GM19452 (cell line): ENCODE measurements at regions not wholly inside any gene's neighbourhood (a gene's known extent, or its start where the extent isn't known, plus 50 kb on each side); places are given as distances from the start of the nearest gene placed in this dataset.
A peak's percentile ranks its signal among the peaks of the same experiment; 100 is the strongest.

ENCODE experiments used
- ATAC-seq: cut with Tn5 transposase; IDR thresholded peaks from one replicate; pipeline ENCODE4 v1.9.1; 2021; ENCODE audit not compliant: unreplicated experiment

DNA sequence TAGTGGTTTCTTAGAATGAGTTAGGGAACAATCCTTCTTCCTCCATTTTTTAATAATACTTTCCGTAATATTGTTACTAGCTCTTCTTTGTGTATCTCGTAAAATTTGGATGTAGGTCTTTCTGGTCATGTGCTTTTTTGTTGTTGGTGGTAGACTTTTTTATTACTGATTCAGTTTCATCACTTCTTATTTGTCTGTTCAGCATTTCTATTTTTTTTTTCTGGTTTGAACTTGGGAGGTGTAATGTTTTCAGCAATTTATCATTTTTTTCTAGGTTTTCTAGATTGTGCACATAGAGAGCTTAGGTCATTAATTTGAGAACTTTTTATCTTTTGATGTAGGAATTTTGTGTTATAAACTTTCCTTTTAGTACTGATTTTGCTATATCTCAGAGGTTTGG, 1299.9 kb downstream of the FSCB start:
- no peak for ATAC-seq

DNA sequence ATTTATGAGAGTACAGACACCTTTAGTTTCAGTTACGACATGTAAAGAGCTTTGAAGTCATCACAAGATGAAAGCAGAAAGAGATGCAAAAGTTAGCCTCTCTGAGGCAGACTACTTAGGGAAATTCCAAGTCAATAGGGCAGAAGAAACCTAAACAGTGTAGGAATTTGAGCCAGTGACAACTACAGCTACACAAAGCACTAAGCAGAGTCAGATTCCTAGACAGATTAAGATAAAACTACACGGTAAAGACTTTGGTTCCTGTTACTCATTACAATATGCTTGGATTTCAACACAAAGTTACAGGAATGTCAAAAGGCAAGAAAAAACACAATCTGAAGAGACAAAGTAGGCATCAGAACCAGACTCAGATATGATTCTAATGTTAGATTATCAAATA, 1302.3 kb downstream of the FSCB start:
- ATAC-seq, result no peak

DNA sequence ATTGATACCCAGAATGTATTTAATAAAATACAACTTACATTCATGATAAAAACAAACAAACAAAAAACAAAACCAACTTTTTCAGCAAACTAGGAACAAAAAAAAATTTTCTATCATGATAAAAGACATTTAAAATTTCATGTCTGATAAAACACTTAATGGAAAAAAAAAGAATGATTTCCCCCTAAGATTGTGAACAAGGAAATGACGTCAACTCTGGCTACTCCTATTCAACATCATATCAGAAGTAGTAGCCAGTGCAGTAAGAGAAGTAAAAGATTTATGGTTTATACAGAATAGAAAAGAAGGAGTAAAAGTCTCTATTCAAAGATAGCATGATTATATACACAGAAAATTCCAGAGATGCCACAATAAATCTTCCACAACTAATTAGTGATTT, 1306.6 kb downstream of the FSCB start:
- no peak for ATAC-seq

DNA sequence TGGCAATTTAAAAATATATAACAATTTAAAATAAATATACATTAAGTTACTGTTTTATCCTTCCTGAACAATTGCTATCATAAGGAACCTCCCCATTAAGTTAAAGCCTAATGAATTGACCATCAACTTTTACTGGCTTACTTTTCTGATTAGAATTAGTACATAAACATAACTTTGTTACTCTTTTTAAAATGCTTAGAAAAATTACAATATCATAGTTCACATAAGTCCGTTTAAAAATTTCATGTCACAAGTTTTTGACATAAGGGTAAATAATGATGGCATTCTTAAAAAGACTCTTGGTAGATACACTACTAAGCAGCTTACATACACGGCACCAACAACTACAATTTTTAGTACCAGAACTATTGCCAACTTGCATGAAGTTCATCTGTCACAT, 1308.6 kb downstream of the FSCB start:
- ATAC-seq, result no peak

DNA sequence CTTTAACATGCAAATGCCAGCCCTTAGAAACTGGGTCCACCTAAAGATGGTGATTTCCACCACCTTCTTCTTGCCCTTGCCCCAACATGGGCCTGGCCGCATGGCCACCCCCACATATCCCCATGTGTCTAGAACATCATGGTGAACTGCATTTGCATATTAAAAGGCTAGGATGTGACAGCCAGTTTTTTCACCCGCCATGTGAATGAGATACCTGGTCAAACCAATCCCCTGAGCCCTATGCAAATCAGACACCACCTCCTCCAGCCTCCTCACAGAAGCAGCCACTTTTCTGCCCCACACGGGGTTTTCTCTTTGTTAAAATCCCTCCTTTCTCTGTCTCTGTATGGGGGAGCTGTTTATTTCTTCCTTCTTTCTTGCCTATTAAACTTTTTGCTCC, 1322.5 kb downstream of the FSCB start:
- no peak for ATAC-seq

DNA sequence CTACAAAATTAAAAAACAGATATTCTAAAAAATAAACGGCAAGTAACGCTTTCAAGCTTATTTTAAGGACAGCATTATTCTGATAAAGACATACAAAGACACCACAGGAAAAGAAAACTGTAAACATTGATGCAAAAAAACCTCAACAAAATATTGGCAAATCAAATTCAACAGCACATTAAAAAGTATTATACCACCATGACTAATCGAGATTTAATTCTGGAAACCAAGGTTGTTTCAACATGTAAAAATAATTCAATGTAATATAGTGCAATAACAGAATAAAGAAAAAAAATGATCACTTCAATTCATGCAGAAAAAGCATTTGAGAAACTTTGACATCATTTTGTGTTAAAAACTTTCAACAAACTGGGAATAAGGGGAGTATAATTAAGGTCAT, 1323.2 kb downstream of the FSCB start:
- no peak for ATAC-seq

DNA sequence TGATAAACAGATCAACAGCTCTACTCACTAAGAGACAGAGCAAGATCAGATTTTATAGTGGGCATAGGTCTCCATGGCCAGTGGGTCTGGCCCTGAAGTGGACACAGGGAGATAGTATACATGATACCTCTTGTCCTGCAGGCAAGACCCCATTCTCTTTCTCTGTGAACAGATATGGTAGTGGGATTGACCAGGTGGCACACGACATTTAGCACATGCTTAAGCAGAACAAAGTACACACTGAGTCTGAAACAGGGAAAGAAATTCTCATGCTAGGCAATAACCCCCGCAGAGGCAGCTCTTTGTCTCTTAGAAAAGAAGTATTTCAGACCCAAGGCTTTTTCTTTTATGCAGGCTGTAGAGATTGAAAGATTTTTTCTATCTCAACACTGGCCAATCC, 1331.2 kb downstream of the FSCB start:
- no peak for ATAC-seq

DNA sequence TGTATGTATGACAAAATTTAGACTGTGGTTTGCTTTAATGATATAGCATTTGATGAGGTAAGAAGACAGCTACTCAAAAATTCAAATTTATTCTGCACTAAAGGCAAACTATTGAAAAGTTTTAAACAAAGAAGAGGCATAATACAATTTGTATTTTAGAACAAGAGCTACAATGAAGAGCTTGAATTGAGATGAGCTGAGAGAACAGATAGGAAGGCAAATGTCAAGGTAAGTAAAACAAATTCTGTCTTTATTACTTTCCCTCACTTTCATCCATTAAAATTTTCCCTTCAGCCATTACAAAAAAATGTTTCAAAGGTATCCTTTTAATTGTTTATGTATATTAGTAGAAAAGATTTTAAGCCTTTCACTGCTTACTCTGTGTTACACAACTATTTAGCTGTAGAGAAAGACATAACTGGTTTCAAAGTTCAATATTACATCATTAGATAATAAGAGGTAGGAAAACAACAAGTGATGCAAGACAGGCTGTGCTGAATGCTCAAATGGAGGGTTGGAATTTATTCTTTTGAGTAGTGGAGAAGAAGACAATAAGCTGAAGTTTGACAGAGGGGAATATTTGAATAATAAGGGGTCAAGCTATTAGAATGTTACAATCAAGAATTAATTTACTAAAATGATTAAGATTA, 1334.1 kb downstream of the FSCB start:
- ATAC-seq, result no peak

DNA sequence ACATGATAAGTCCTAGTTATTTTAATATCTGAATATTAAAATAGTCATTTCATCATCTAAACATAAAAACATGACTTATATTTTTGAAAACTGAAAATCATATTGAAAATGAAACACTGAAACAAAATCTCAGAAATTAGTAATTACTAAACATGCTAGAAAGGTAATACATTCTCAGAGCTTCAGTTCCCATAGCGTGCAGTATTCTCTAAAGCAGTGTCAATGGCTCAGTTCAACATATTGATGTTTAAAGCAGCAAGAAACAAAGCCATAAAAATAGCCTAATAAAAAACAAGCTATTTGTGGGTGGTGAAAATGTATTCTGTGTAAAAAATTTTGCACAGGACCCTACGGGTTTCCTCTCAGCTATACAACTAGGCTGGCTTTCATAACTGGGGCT, 1337.4 kb downstream of the FSCB start:
- ATAC-seq, result no peak

DNA sequence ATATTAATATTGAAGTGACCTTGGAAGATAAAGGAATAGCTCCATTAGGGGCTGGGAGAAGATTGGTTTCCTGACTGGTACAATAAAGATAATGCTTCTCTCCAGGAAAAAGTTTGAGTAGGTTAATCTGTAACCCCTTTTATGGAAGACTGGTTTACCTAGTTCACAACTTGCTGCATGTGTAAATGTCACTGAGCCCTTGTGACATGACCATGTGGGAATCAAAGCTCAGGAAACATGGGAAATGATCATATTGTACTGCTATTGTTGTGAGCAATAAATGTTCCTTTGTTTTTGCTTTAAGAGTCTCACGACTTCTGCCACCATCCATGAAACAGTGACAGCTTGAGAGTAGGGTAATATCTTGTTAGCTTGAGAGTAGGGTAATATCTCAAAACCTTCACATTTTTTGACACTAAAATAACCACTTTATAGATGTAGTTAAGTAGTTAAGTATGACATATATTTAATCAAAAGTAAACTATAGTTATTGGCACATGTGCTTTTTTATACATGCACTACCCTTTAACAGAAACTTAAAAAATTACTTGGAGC, 1338.6 kb downstream of the FSCB start:
- no peak for ATAC-seq

DNA sequence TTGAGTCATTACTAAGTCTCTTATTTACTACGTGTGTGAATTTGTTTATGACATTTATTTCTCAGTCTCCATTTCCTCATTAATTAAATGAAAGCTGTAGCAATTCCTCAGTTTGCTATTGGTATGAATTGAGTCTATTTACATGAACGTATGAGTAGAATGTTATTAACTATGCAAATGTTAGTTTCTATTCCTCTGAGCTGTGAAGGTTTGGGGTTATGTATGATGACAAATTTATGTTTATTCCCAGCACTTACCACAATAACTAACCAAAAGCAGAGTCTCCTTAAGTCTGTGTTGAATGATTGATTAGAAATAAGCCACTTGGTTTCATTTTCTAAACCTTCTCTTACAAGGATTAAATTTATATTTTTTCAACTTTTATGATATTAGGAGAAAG, 1340.9 kb downstream of the FSCB start:
- ATAC-seq, result peak; percentile 78

DNA sequence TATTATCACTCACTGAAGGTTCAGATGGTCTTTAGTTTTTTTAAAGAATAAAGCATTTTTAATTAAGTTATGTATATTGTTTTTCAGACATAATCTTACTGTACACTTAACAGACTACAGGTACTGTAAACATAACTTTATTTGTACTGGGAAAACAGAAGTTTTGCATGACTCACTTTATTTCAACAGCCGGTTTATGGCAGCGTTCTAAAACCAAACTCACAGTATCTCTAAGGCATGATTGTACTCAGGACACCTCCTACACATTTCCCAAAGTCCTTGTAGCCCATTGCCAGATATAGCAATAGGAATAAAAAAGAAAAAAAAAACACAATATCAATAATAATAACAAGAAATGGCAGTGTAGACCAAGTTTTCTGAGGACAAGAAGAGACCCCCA, 1341.4 kb downstream of the FSCB start:
- no peak for ATAC-seq

DNA sequence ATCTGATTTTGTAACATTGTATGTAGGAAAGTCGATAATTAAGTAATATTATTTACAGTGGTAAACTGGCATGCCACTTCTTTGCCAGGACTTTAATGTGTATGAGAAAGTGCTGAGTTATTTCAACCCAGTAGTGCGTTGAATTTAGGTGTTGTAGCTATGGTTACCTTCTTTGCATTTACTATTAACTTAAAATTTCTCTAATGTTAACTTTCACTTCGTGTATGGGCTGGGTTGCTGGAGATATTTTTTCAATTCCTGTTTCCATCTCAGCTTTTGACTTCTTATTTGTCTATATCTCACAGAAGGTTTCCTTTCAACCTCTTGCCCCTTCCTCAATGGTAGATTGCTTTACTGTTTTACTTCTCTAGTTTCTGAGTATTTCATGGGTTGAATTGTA, 1345.6 kb downstream of the FSCB start:
- ATAC-seq, result peak; percentile 45

DNA sequence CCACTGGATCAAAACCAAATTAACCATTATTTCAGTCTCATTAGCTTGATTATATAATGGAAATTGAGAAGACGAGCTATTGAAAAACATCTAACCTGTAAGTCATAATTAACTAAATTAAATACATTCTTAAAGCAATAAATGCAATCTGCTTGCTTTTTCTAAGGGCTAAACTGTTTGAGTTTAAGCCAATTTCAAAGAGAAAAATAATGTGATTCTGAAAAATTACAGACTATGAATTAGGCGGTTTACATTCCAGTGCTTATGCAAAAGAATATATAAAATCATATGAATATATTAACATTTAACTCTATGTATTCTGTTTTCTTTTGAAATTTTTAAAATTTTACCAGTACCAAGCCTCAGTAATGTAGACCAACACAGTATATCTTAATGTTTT, 1349.4 kb downstream of the FSCB start:
- no peak for ATAC-seq

DNA sequence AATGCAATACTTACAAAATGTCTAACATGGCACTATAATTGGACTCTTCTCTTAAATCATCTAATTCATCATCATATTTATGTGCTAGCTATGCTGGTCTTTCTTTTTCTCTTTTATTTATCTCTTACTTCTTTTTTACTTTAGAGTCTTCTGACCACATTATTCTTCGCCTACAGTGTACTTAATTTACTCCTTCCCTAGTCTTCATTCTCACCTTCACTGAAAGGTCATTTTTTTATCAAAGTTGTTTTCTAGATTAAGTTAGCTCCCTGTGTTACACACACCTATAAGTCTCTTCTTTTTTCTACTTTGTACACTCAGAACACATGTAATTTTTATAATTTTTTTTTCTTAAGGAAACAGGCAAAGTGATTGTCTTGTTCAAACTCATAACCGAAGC, 1351.2 kb downstream of the FSCB start:
- ATAC-seq, result no peak

DNA sequence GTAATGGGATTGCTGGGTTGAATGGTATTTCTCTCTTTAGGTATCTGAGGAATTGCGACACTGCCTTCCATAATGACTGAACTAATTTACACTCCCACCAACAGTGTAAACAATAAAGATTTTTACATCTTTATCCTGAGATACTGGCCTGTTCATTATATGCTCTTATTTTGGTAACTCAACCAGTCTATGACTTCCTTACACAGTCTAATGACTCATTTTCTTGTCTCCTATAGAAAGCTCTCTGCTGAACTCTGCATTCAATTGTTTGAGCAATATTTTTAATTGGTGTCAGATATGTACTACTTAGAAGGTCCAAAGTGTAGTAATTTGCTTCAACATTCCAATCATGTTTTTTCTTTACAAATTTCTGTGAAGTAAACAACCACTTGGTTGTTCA, 1351.8 kb downstream of the FSCB start:
- ATAC-seq, result no peak

DNA sequence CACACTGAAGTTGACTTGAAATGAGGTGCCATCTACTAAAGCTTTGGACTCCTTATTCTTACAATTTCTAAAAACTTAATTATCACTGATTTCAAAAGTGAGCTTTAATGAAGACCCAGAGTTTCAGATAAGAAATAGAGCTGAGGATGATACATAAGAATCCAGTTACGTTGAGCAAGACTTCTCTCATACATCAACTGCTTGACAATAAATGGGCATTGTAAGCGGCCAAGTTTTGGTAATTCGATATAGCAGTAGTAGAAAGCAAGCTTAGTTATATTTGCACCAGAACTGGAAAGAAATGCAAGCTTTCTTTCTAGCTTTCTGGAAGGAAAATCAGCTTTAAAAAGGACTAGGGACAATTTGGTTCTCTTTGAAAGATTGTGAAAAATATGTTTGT, 1359.6 kb downstream of the FSCB start:
- no peak for ATAC-seq

DNA sequence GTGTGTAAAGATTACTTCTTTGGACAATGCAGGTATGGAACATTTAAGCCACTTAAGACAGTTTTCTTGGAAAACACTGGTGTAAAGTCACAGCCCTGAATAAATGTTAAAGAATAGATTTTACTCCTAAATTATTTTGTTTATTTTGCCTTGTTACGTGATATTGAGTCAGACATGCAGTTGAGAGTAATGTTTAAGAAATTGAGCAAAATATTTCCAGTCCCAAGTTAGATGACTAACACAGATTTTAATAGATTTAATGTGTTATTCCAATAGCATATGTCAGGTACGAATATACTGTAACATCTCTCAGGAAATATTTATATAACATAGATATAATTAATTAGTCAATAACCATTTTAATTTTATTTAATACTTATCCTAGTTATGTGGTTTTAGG, 1361.7 kb downstream of the FSCB start:
- ATAC-seq, result no peak

DNA sequence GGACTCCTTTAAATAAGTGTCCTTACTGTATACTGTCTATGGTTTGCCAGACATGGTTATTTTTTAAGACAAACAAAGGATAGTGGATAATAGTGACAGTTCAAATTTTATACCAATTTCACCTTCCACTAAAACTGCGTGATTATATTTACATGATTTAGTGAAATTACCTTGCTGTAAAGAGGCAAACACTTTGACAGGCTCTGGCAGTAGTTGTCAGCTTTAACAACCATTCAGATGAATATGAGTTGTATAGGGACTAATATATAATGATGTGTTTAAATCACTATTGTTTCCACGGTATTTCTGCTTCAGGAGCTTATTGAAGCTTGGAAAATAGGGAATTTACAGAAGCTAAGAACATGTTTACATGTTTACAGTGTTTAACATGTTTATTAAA, 1364.0 kb downstream of the FSCB start:
- no peak for ATAC-seq

DNA sequence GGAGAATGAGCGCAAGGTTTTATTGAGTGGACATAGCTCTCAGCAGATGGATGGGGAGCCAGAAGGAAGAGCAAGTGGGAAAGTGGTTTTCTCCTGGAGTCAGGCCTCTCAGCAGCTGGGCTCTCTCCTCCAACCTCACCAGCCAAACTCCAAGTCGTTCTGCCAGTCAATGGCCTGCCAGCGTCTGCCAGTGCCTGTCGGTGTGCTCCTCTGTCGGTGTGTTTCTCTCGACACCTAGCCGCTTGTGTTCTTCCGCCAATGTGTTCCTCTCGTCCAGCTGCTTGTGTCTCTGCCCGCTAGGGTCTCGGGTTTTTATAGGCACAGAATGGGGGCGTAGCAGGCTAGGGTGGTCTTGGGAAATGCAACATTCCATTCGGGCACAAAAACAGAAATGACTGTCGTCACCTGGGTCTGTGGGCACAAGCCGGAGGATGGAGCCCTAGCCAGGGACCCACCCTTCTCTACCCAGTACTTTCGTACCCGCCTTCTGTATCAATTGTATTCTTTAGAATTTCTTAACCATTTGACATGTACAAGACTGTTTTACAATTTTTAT, 1365.4 kb downstream of the FSCB start:
- ATAC-seq, result no peak

DNA sequence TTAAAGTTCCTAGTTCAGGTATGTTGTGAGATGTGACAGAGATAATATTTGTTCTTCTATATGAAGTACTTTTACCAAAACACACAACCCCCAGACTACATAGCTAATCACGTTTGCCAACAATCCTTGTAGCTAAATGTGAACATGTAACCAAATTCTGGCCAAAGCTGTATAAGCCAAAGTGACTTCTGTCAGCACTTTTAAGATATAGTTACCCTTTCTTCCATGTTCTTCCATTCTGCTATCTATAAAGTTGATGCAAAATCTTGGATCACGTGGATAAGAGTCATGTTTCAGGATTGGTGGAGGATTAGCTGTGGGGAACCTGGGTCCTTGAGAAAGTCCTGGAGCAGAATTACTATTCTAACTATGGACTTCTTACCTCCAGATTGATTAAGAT, 1366.6 kb downstream of the FSCB start:
- no peak for ATAC-seq

DNA sequence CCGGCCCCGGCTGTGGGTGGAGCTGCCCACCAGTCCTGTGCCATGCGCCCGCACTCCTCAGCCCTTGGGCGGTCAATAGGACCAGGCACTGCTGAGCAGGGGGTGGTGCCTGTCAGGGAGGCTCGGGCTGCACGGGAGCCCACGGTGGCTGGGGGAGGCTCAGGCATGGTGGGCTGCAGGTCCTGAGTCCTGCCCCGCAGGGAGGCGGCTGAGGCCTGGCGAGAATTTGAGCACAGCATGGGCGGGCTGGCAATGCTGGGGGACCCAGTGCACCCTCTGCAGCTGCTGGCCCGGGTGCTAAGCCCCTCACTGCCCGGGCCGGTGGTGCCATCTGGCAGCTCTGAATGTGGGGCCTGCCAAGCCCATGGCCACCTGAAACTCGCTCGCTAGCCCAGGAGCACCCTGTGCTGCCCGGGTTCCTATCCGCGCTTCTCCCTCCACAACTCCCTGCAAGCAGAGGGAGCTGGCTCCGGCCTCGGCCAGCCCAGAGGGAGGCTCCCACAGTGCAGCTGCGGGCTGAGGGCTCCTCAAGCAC, 1371.1 kb downstream of the FSCB start:
- ATAC-seq, result no peak

DNA sequence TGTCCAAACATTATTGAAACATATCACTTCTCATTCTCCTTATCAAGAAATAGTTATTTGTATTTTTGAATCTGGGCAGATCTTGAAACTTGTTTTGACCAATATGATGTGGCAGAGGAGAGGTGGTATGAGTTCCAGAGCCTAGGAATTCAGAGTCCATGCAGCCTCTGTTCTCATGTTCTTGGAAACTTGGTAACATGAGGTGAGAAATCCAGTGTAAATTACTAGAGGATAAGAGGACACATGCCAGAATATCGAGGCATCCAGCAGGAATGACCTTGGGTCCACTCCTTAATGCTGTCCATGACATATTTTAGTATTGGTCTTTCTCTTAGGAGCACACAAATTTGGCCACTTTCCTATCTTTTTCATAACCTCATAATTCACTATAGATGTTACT, 1374.6 kb downstream of the FSCB start:
- ATAC-seq, result no peak
